MM.1S (cell line): ENCODE measurements at regions not wholly inside any gene's neighbourhood (a gene's known extent, or its start where the extent isn't known, plus 50 kb on each side); places are given as distances from the start of the nearest gene placed in this dataset.

Source experiments
- EZH2 ChIP-seq: fragments of 300-600 bp; sonication (generic); optimal IDR thresholded peaks from 2 replicates; pipeline ENCODE3; 2017; ENCODE audit warnings: low read depth, mild to moderate bottlenecking, antibody characterized with exemption, low read length, mixed read lengths
- TF ChIP-seq, protein P1 (sequence below): fragments of 300-600 bp; sonication (generic); IDR thresholded peaks from 2 replicates; pipeline ENCODE4 v1.5.1; 2016; ENCODE audit warnings: antibody characterized with exemption, low read length, mixed read lengths

- TF ChIP-seq, protein P1, sequence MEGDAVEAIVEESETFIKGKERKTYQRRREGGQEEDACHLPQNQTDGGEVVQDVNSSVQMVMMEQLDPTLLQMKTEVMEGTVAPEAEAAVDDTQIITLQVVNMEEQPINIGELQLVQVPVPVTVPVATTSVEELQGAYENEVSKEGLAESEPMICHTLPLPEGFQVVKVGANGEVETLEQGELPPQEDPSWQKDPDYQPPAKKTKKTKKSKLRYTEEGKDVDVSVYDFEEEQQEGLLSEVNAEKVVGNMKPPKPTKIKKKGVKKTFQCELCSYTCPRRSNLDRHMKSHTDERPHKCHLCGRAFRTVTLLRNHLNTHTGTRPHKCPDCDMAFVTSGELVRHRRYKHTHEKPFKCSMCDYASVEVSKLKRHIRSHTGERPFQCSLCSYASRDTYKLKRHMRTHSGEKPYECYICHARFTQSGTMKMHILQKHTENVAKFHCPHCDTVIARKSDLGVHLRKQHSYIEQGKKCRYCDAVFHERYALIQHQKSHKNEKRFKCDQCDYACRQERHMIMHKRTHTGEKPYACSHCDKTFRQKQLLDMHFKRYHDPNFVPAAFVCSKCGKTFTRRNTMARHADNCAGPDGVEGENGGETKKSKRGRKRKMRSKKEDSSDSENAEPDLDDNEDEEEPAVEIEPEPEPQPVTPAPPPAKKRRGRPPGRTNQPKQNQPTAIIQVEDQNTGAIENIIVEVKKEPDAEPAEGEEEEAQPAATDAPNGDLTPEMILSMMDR, result no peak
- TF ChIP-seq EZH2, result no peak
These were observed 1088.0 kb upstream of the PCDH7 start for GRCh38 chr4:29632199-29632598.
